ENCODE measurements at regions not wholly inside any gene's neighbourhood (a gene's known extent, or its start where the extent isn't known, plus 50 kb on each side); places are given as distances from the start of the nearest gene placed in this dataset.

- TF ChIP-seq CTCF (IDR thresholded peaks at IDR 0.05; ENCODE audit: insufficient read depth, low read length) = no peak
- no peak for TF ChIP-seq POLR2AphosphoS5 (IDR thresholded peaks at IDR 0.05; ENCODE audit: low read depth)
- no peak for TF ChIP-seq SPI1 (IDR thresholded peaks at IDR 0.05; ENCODE audit: borderline replicate concordance, low read depth)
- no peak for TF ChIP-seq REST (IDR thresholded peaks at IDR 0.05; ENCODE audit: insufficient replicate concordance, low read depth)
- no peak for TF ChIP-seq GABPA (IDR thresholded peaks at IDR 0.05; ENCODE audit: low read depth)
Observed at GRCh38 chr2:242052421-242052820, 182.9 kb downstream of the RTP5 start.
